ENCODE measurements at regions not wholly inside any gene's neighbourhood (a gene's known extent, or its start where the extent isn't known, plus 50 kb on each side); places are given as distances from the start of the nearest gene placed in this dataset.

GRCh38 chr11:127902382-127902781 lies 685.0 kb downstream of the ETS1 start:
- Histone ChIP-seq H3K9me3 (peaks cover 0 to 11% of the 10 kb centered on the region in 2 donors), H3K27me3 (no peaks in the 10 kb centered on the region)
- no peak for TF ChIP-seq CTCF (IDR thresholded peaks at IDR 0.05)

DNA sequence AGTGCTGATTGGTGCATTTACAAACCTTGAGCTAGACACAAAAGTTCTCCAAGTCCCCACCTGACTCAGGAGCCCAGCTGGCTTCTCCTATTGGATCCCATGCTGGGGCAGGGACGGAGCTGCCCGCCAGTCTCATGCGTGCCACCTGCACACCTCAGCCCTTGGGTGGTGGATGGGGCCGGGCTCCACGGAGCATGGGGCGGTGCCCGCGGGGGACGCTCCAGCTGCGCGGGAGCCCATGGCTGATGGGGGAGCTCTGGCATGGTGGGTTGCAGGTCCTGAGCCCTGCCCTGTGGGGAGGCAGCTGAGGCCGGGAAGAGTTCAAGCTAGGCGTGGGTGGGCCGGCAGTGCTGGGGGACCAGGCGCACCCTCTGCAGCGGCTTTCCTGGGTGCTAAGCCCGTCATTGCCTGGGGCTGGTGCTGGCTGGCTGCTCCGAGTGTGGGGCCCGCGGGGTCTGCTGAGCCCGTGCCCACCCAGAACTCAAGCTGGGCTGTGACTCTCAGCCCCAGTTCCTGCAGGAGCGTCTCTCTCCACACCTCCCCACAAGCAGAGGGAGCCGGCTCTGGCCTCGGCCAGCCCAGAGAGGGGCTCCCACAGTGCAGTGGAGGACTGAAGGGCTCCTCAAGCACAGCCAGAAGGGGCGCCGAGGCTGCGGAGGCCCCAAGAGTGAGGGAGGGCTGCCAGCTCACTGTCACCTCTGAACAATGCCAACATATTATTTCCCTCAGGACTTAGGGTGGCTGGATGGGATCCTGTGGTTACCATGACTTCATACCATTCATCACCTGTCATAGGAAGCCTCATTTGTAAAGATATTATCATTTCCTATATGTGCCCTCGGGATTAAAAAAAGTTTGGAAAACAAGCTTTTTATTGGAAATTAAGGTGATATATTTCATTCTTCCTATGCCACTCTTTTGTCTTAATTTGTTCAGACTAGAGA lies 688.7 kb downstream of the ETS1 start:
- no peak for DNase-seq (ENCODE audit: low spot score)
- H3K27ac ChIP-seq: no peak overlapping the region
- no peak for TF ChIP-seq CTCF (IDR thresholded peaks at IDR 0.05)
- no peaks in the 10 kb centered on the region for H3K36me3 ChIP-seq
- H3K4me3 ChIP-seq: no peak overlapping the region
- peaks cover 0 to 11% of the 10 kb centered on the region in 2 donors for H3K9me3 ChIP-seq
- no peaks in the 10 kb centered on the region for H3K4me1 ChIP-seq
- H3K27me3 ChIP-seq: no peaks in the 10 kb centered on the region

More at GRCh38 chr11:127902382-127902781, 685.0 kb downstream of the ETS1 start:
- no peak overlapping the region for H3K4me3 ChIP-seq
- no peaks in the 10 kb centered on the region for H3K36me3 ChIP-seq
- H3K27ac ChIP-seq: no peak overlapping the region
- H3K4me1 ChIP-seq: no peaks in the 10 kb centered on the region
- DNase-seq (ENCODE audit: low spot score): no peak

DNA sequence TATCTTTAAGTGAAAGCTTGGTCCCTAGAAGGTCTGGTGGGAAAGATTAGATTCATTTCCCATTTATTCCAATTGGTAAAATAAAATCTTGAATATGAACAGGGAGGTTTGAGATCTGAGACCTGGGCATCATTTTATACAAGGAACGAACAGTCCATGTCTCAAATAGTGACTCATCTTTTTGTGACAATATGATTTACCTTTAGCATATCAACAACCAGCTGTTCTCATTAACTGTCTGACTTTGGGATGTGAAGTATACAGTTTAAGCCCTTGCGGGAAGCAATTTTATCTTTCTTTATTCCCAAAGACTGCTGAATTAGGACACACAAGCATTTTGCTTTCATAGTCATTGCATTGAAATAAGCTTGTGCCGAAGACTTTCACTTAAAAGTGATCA lies 691.6 kb downstream of the ETS1 start:
- no peaks in the 10 kb centered on the region for H3K4me1 ChIP-seq
- no peaks in the 10 kb centered on the region for H3K36me3 ChIP-seq
- H3K4me3 ChIP-seq: no peak overlapping the region
- TF ChIP-seq CTCF (IDR thresholded peaks at IDR 0.05): no peak
- H3K27me3 ChIP-seq: no peaks in the 10 kb centered on the region
- H3K27ac ChIP-seq: no peak overlapping the region
- peaks cover 0 to 11% of the 10 kb centered on the region in 2 donors for H3K9me3 ChIP-seq
- no peak for DNase-seq (ENCODE audit: low spot score)

GRCh38 chr11:127894316-127894715 lies 693.0 kb downstream of the ETS1 start:
- no peak overlapping the region for H3K4me3 ChIP-seq
- no peak for DNase-seq (ENCODE audit: low spot score)
- no peaks in the 10 kb centered on the region for H3K4me1 ChIP-seq
- no peaks in the 10 kb centered on the region for H3K36me3 ChIP-seq
- TF ChIP-seq CTCF (IDR thresholded peaks at IDR 0.05): no peak
- peaks cover 0 to 11% of the 10 kb centered on the region in 2 donors for H3K9me3 ChIP-seq
- no peak overlapping the region for H3K27ac ChIP-seq
- no peaks in the 10 kb centered on the region for H3K27me3 ChIP-seq

DNA sequence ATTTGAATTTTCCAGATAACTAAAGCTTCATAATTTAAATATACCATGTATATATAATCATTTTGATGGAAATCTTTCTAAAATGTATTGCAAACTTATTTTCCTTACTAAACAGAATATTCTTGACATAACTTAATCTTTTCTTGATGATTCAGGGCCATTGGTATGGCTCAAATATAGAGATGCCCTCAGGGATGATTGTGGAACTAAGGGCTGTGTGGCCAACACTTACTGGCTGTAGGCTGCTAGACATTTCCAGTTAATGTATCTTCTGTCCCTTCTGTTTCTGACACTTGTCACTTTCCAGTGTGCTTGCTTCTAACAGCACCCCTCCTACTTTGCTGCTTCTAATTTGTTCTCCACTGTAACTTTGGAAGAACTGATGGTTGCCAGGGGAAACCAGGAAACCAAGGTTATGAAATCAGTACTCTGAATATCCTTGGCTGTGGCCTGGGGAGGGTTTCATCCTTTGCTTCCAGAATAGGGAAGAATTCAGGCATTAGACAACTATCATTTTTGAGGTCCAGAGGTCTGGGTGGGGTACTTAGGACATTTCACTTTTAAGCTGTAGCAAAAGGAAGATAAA lies 697.2 kb downstream of the ETS1 start:
- DNase-seq (ENCODE audit: low spot score): no peak
- Histone ChIP-seq H3K27me3 (no peaks in the 10 kb centered on the region), H3K9me3 (peaks cover 7 to 14% of the 10 kb centered on the region in 2 donors), H3K4me3 (no peak overlapping the region), H3K27ac (no peak overlapping the region), H3K36me3 (no peaks in the 10 kb centered on the region), H3K4me1 (no peaks in the 10 kb centered on the region)
- no peak for TF ChIP-seq CTCF (IDR thresholded peaks at IDR 0.05)

Data from right atrium auricular region (tissue), 2 donors.